ENCODE measurements at regions not wholly inside any gene's neighbourhood (a gene's known extent, or its start where the extent isn't known, plus 50 kb on each side); places are given as distances from the start of the nearest gene placed in this dataset.

DNA sequence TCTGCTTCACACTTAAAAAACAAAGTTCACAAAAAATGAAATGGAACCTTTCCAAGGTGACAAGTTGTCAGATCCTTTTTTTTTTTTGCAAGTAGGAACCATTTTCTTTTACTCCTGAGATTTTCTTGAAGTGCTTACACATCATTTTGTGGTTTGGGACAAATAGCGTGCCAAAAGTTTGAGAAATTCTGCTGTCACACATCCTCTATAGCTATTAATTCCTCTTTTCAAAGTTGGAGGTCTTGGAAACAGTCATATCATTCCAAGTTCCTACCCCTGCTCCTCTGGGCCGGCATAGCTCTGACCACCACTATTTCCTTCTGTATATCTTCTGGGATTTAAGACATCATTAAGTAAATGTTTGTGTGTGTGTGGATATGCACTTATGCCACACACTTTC lies 421.6 kb upstream of the SLC10A2 start:
- TF ChIP-seq, protein P1, sequence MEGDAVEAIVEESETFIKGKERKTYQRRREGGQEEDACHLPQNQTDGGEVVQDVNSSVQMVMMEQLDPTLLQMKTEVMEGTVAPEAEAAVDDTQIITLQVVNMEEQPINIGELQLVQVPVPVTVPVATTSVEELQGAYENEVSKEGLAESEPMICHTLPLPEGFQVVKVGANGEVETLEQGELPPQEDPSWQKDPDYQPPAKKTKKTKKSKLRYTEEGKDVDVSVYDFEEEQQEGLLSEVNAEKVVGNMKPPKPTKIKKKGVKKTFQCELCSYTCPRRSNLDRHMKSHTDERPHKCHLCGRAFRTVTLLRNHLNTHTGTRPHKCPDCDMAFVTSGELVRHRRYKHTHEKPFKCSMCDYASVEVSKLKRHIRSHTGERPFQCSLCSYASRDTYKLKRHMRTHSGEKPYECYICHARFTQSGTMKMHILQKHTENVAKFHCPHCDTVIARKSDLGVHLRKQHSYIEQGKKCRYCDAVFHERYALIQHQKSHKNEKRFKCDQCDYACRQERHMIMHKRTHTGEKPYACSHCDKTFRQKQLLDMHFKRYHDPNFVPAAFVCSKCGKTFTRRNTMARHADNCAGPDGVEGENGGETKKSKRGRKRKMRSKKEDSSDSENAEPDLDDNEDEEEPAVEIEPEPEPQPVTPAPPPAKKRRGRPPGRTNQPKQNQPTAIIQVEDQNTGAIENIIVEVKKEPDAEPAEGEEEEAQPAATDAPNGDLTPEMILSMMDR (conservative IDR thresholded peaks at IDR 0.05; ENCODE audit: low read depth, low read length) = no peak
- TF ChIP-seq FOS (IDR thresholded peaks at IDR 0.05; ENCODE audit: low read depth, low read length) (no peak), RFX5 (IDR thresholded peaks at IDR 0.05; ENCODE audit: low read depth, low read length) (no peak), RCOR1 (IDR thresholded peaks at IDR 0.05; ENCODE audit: insufficient replicate concordance, low read length) (no peak), BHLHE40 (IDR thresholded peaks at IDR 0.05; ENCODE audit: low read depth, low read length) (no peak), RAD21 (IDR thresholded peaks at IDR 0.05; ENCODE audit: low read length) (no peak), POLR2A (IDR thresholded peaks at IDR 0.05; ENCODE audit: low read depth, low read length) (no peak), SMC3 (IDR thresholded peaks at IDR 0.05; ENCODE audit: low read depth, low read length) (no peak), MAZ (IDR thresholded peaks at IDR 0.05; ENCODE audit: borderline replicate concordance, low read depth, low read length) (no peak), CHD1 (IDR thresholded peaks at IDR 0.05; ENCODE audit: low read depth, low read length) (no peak)
- TF ChIP-seq, protein P2, sequence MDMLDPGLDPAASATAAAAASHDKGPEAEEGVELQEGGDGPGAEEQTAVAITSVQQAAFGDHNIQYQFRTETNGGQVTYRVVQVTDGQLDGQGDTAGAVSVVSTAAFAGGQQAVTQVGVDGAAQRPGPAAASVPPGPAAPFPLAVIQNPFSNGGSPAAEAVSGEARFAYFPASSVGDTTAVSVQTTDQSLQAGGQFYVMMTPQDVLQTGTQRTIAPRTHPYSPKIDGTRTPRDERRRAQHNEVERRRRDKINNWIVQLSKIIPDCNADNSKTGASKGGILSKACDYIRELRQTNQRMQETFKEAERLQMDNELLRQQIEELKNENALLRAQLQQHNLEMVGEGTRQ (IDR thresholded peaks at IDR 0.05; ENCODE audit: low read depth, low read length) = no peak

All from IMR-90 (cell line).